Neural progenitor cell (in vitro differentiated cells): ENCODE measurements at regions not wholly inside any gene's neighbourhood (a gene's known extent, or its start where the extent isn't known, plus 50 kb on each side); places are given as distances from the start of the nearest gene placed in this dataset.

Source experiments
- DNase-seq: peaks from one replicate; pipeline ENCODE4 v3.0.0-alpha.2; 2016; ENCODE audit warnings: low spot score
- H2AFZ ChIP-seq: fragments of 200-600 bp; sonication (generic); replicated peaks from 2 replicates; pipeline ENCODE4 v1.6.1; 2016; ENCODE audit warnings: antibody characterized with exemption
- H3F3A ChIP-seq: fragments of 200-600 bp; sonication (generic); 2 replicates; pipeline ENCODE4 v1.6.1; 2016; ENCODE audit warnings: antibody characterized with exemption, low read depth
- H3K27ac ChIP-seq: fragments of 200-600 bp; sonication (generic); 2 replicates; pipeline ENCODE4 v1.5.1; 2016; ENCODE audit warnings: mild to moderate bottlenecking
- H3K27me3 ChIP-seq: fragments of 200-600 bp; sonication (generic); 2 replicates; pipeline ENCODE4 v1.6.1; 2016; ENCODE audit warnings: mild to moderate bottlenecking, moderate library complexity
- H3K36me3 ChIP-seq: fragments of 200-600 bp; sonication (generic); 2 replicates; pipeline ENCODE4 v1.5.1; 2016
- H3K4me1 ChIP-seq: fragments of 200-600 bp; sonication (generic); 2 replicates; pipeline ENCODE4 v1.6.1; 2016; ENCODE audit warnings: mixed run types
- H3K4me2 ChIP-seq: fragments of 200-600 bp; sonication (generic); 2 replicates; pipeline ENCODE4 v1.6.1; 2016
- H3K4me3 ChIP-seq: fragments of 200-600 bp; sonication (generic); 2 replicates; pipeline ENCODE4 v1.5.1; 2016
- H3K79me2 ChIP-seq: fragments of 200-600 bp; sonication (generic); 2 replicates; pipeline ENCODE4 v1.6.1; 2016; ENCODE audit warnings: low read depth
- H3K9ac ChIP-seq: fragments of 200-600 bp; sonication (generic); 2 replicates; pipeline ENCODE4 v1.6.1; 2016
- H3K9me3 ChIP-seq: fragments of 200-600 bp; sonication (generic); 2 replicates; pipeline ENCODE4 v1.5.1; 2016; ENCODE audit warnings: low read depth
- H4K20me1 ChIP-seq: fragments of 200-600 bp; sonication (generic); 2 replicates; pipeline ENCODE4 v1.6.1; 2016; ENCODE audit warnings: low read depth
- H3K27ac Mint-ChIP-seq: 3 replicates; pipeline ENCODE4 v1.8.0; 2021; ENCODE audit warnings: mixed read lengths
- H3K27me3 Mint-ChIP-seq: 2 replicates; pipeline ENCODE4 v1.8.0; 2022; ENCODE audit warnings: low read depth, mild to moderate bottlenecking, inconsistent platforms, moderate library complexity, mixed read lengths; ENCODE audit not compliant: insufficient read depth
- H3K36me3 Mint-ChIP-seq: 3 replicates; pipeline ENCODE4 v1.8.0; 2021; ENCODE audit warnings: mixed read lengths
- H3K4me1 Mint-ChIP-seq: 3 replicates; pipeline ENCODE4 v1.8.0; 2021; ENCODE audit warnings: mixed read lengths
- H3K4me3 Mint-ChIP-seq: 3 replicates; pipeline ENCODE4 v1.8.0; 2021; ENCODE audit warnings: mild to moderate bottlenecking, moderate library complexity, mixed read lengths
- H3K9me3 Mint-ChIP-seq: 3 replicates; pipeline ENCODE4 v1.8.0; 2020; ENCODE audit warnings: mixed read lengths
- CTCF ChIP-seq: fragments of 200-600 bp; sonication (generic); IDR thresholded peaks from 2 replicates; pipeline ENCODE4 v1.5.1; 2017; ENCODE audit warnings: antibody characterized with exemption, mild to moderate bottlenecking
- EZH2 ChIP-seq: fragments of 200-600 bp; sonication (generic); IDR thresholded peaks from 2 replicates; pipeline ENCODE4 v1.6.1; 2017; ENCODE audit warnings: antibody characterized with exemption, mild to moderate bottlenecking, moderate library complexity
- EZH2phosphoT487 ChIP-seq: fragments of 200-600 bp; sonication (generic); IDR thresholded peaks from 2 replicates; pipeline ENCODE4 v1.6.1; 2017; ENCODE audit warnings: antibody characterized with exemption

GRCh38 chr18:78247615-78248289 lies 731.9 kb upstream of the SALL3 start:
- Histone ChIP-seq H3K27me3 (no peaks in the 10 kb centered on the region), H3K27ac (no peak overlapping the region), H3K4me1 (peaks cover 25% of the 10 kb centered on the region), H4K20me1 (no peaks in the 10 kb centered on the region), H3K36me3 (no peaks in the 10 kb centered on the region), H3K4me2 (peak overlapping the region; percentile 3), H3K9me3 (no peaks in the 10 kb centered on the region), H2AFZ (no peak overlapping the region), H3F3A (no peaks in the 10 kb centered on the region), H3K4me3 (no peak overlapping the region), H3K79me2 (no peaks in the 10 kb centered on the region), H3K9ac (no peak overlapping the region)
- H3K27me3 Mint-ChIP-seq: peaks cover 7% of the 10 kb centered on the region
- H3K36me3 Mint-ChIP-seq: peaks cover 1% of the 10 kb centered on the region
- TF ChIP-seq EZH2 (no peak), CTCF (no peak), EZH2phosphoT487 (no peak)
- H3K4me1 Mint-ChIP-seq: peaks cover 58% of the 10 kb centered on the region
- peak overlapping the region; percentile 56 for H3K4me3 Mint-ChIP-seq
- peak overlapping the region; percentile 90 for H3K27ac Mint-ChIP-seq
- no peaks in the 10 kb centered on the region for H3K9me3 Mint-ChIP-seq
- peak; percentile 28 for DNase-seq

- no peak overlapping the region for H3K4me3 ChIP-seq
- no peak overlapping the region for H3K4me2 ChIP-seq
- peaks cover 5% of the 10 kb centered on the region for H3K9me3 Mint-ChIP-seq
- DNase-seq: no peak
- H4K20me1 ChIP-seq: no peaks in the 10 kb centered on the region
- no peaks in the 10 kb centered on the region for H3K79me2 ChIP-seq
- H3K27me3 ChIP-seq: no peaks in the 10 kb centered on the region
- H3K27ac Mint-ChIP-seq: no peak overlapping the region
- no peaks in the 10 kb centered on the region for H3F3A ChIP-seq
- H3K9ac ChIP-seq: no peak overlapping the region
- H3K4me1 Mint-ChIP-seq: peaks cover 5% of the 10 kb centered on the region
- H3K27ac ChIP-seq: no peak overlapping the region
- no peak overlapping the region for H3K4me3 Mint-ChIP-seq
- no peaks in the 10 kb centered on the region for H3K4me1 ChIP-seq
- no peaks in the 10 kb centered on the region for H3K9me3 ChIP-seq
- H2AFZ ChIP-seq: no peak overlapping the region
- TF ChIP-seq EZH2phosphoT487 (no peak), CTCF (no peak)
- H3K36me3 ChIP-seq: no peaks in the 10 kb centered on the region
- H3K27me3 Mint-ChIP-seq: peaks cover 2% of the 10 kb centered on the region
- H3K36me3 Mint-ChIP-seq: peaks cover 1% of the 10 kb centered on the region
Observed at GRCh38 chr18:78255013-78255412, 724.6 kb upstream of the SALL3 start.

DNA sequence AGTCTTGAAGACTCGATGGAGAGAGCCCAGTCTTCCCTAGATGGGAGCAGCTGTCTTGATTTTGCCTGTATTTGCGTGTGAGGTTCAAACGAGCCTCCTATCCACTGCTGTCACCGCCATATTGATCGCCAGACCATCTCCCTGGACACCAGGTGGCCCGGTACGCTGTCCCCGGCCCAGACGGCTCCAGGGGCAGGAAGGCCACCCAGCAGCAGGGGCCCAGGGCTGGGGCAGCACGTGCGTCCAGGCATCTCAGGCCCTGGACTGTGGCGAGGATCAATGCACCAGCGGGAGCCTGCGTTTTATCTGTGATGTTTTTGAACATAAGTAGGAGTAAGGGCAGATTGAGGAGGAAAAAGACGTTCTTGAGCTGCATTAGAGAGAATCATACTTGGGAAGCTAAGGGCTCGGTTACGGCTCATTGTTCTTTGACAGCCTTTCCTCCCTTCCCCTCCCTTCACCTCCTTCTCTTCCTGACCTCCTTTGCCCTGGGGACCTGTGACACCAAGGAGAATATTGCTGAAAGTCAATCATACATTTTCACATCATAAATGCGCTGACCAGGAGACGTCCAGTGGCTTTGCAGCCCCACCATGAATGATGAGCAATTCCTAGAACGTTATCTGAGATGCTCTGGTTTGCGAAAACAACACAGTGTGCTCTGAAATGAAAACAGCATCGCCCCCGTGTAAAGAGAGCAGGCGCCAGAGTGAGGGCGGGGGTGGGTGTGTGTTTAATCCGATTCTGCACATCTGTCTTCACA lies 711.2 kb upstream of the SALL3 start:
- no peak overlapping the region for H3K4me3 ChIP-seq
- Mint-ChIP-seq H3K27ac (peak overlapping the region; percentile 21), H3K4me1 (peaks cover 6% of the 10 kb centered on the region), H3K27me3 (peaks cover 6% of the 10 kb centered on the region), H3K4me3 (no peak overlapping the region), H3K9me3 (peaks cover 4% of the 10 kb centered on the region), H3K36me3 (no peaks in the 10 kb centered on the region)
- H3K27ac ChIP-seq: no peak overlapping the region
- no peak overlapping the region for H3K4me2 ChIP-seq
- no peak overlapping the region for H3K9ac ChIP-seq
- no peak for DNase-seq
- no peaks in the 10 kb centered on the region for H3K79me2 ChIP-seq
- H2AFZ ChIP-seq: peak overlapping the region; percentile 34
- H4K20me1 ChIP-seq: no peaks in the 10 kb centered on the region
- no peaks in the 10 kb centered on the region for H3K4me1 ChIP-seq
- no peak for TF ChIP-seq CTCF
- no peak for TF ChIP-seq EZH2phosphoT487
- TF ChIP-seq EZH2: no peak
- no peaks in the 10 kb centered on the region for H3F3A ChIP-seq
- no peaks in the 10 kb centered on the region for H3K9me3 ChIP-seq
- H3K36me3 ChIP-seq: no peaks in the 10 kb centered on the region
- no peaks in the 10 kb centered on the region for H3K27me3 ChIP-seq
